ENCODE measurements at regions not wholly inside any gene's neighbourhood (a gene's known extent, or its start where the extent isn't known, plus 50 kb on each side); places are given as distances from the start of the nearest gene placed in this dataset.

DNA sequence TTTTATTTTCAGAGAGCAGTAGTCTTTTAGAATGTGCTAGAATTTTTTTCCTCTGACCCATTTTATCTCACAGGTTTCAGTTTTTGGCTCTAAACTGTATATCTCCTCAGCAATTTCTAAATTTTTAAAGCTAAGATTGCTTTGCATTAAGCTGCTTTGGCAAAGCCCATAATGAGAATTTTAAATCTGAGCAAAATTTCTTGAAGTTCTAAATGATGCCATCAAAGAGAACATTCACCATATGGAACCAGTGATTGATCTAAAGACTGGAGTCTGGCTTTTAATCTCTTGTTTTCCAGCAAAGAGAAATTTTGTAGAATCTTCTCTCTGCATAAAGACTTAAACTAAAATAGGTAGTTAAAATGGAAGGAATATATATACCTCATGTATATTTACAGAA is 313.6 kb downstream of the TBC1D32 start:
- TF ChIP-seq, protein P1, sequence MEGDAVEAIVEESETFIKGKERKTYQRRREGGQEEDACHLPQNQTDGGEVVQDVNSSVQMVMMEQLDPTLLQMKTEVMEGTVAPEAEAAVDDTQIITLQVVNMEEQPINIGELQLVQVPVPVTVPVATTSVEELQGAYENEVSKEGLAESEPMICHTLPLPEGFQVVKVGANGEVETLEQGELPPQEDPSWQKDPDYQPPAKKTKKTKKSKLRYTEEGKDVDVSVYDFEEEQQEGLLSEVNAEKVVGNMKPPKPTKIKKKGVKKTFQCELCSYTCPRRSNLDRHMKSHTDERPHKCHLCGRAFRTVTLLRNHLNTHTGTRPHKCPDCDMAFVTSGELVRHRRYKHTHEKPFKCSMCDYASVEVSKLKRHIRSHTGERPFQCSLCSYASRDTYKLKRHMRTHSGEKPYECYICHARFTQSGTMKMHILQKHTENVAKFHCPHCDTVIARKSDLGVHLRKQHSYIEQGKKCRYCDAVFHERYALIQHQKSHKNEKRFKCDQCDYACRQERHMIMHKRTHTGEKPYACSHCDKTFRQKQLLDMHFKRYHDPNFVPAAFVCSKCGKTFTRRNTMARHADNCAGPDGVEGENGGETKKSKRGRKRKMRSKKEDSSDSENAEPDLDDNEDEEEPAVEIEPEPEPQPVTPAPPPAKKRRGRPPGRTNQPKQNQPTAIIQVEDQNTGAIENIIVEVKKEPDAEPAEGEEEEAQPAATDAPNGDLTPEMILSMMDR (IDR thresholded peaks at IDR 0.05; ENCODE audit: low read length, missing control alignments), result no peak

DNA sequence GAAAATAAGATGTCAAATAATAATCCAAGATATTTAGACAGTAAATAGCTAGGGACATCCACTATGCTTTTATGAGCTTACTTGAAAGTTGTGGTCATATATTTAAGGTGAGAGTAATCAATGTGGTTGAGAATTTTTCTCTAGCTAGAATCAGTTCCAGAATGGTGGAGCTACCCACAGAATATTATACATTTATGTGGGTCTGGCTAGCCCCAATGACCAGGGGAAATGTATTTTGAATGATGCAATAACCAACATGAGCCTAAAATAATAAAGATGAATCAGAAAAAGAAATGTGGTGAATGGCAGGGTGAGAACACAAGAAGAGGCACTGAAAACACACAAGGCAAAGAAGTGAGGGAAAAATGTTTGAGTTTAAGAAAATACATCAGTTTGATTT is 325.7 kb downstream of the TBC1D32 start:
- no peak for DNase-seq (ENCODE audit: low read depth)
- TF ChIP-seq, protein P1 (IDR thresholded peaks at IDR 0.05; ENCODE audit: low read length, missing control alignments), result no peak
- no peak overlapping the region for H3K4me3 ChIP-seq (replicated peaks; ENCODE audit: low read depth, low read length)

More for the DNA sequence above, 313.6 kb downstream of the TBC1D32 start:
- no peak overlapping the region for H3K4me3 ChIP-seq (replicated peaks; ENCODE audit: low read depth, low read length)
- DNase-seq (ENCODE audit: low read depth), result no peak

DNA sequence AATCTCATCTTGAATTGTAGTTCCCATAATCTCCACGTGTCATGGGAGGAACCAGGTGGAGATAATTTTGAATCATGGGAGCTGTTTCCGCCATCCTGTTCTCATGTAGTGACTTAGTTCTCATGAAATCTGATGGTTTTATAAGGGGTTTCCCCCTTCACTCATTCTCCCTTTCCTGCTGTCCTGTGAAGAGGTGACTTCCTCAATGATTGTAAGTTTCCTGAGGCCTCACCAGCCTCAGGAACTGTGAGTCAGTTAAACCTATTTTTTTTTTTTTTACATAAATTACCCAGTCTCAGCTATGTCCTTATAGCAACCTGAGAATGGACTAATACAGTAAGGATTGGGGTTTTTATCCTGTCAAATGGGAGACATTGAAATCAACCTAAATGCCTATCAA is 328.3 kb downstream of the TBC1D32 start:
- H3K4me3 ChIP-seq (replicated peaks; ENCODE audit: low read depth, low read length), result no peak overlapping the region
- TF ChIP-seq, protein P1 (IDR thresholded peaks at IDR 0.05; ENCODE audit: low read length, missing control alignments), result no peak
- DNase-seq (ENCODE audit: low read depth), result no peak

DNA sequence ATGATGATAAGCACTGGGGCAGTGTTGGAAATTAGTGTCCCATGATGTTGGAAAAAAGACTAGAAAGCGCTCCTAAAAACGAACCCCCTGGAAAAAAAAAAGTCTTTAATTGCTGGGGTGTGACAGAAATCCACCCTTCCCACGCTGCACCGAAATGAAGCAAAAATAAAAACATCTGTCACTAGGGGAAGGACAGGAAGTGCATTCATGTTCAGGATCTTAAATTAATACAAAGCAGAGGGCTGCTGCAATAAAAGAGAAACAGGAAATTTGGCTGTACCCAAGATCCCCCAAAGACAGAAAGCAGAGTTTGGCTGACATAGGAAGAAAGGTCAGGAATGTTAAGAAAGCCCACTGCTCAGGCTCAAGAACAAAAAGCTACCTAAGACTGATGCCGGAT is 333.9 kb downstream of the TBC1D32 start:
- H3K4me3 ChIP-seq (replicated peaks; ENCODE audit: low read depth, low read length), result no peak overlapping the region
- TF ChIP-seq, protein P1 (IDR thresholded peaks at IDR 0.05; ENCODE audit: low read length, missing control alignments), result no peak
- no peak for DNase-seq (ENCODE audit: low read depth)

DNA sequence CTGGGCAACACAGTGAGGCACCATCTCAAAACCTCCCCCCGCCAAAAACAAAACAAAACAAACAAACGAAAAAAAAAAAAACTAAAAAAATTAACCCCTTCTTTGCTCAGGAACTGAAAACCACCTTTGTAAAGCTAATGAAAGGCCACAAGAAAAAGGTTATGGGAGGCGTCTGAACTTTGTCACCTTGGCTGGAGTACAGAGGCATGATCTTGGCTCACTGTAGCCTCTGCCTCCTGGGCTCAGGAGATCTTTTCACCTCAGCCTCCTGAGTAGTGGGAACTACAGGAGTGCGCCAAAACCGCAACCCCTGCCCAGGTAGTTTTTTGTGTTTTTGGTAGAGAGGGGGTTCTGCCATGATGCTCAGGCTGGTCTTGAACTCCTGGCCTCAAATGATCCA is 337.9 kb downstream of the TBC1D32 start:
- TF ChIP-seq, protein P1 (IDR thresholded peaks at IDR 0.05; ENCODE audit: low read length, missing control alignments), result no peak
- no peak for DNase-seq (ENCODE audit: low read depth)
- H3K4me3 ChIP-seq (replicated peaks; ENCODE audit: low read depth, low read length), result no peak overlapping the region

- no peak for DNase-seq (ENCODE audit: low read depth)
- TF ChIP-seq, protein P1 (IDR thresholded peaks at IDR 0.05; ENCODE audit: low read length, missing control alignments), result no peak
- no peak overlapping the region for H3K4me3 ChIP-seq (replicated peaks; ENCODE audit: low read depth, low read length)
Observed at GRCh38 chr6:120994573-120994967, 339.7 kb downstream of the TBC1D32 start.

GRCh38 chr6:120993929-120994572 is 340.2 kb downstream of the TBC1D32 start:
- no peak overlapping the region for H3K4me3 ChIP-seq (replicated peaks; ENCODE audit: low read depth, low read length)
- TF ChIP-seq, protein P1 (IDR thresholded peaks at IDR 0.05; ENCODE audit: low read length, missing control alignments), result no peak
- no peak for DNase-seq (ENCODE audit: low read depth)

Measured in fibroblast of pulmonary artery (primary cell).